Loucy (cell line): ENCODE measurements at regions not wholly inside any gene's neighbourhood (a gene's known extent, or its start where the extent isn't known, plus 50 kb on each side); places are given as distances from the start of the nearest gene placed in this dataset.

ENCODE experiments used
- H2AFZ ChIP-seq: fragments of 200-600 bp; sonication (generic); 2 replicates; pipeline ENCODE4 v1.6.0; 2016; ENCODE audit warnings: antibody characterized with exemption, mild to moderate bottlenecking, low read length, moderate library complexity
- H3F3A ChIP-seq: fragments of 200-600 bp; 2 replicates; pipeline ENCODE4 v1.6.0; 2016; ENCODE audit warnings: antibody characterized with exemption, low read depth, mild to moderate bottlenecking
- H3K27me3 ChIP-seq: fragments of 200-600 bp; sonication (generic); 2 replicates; pipeline ENCODE4 v1.6.1; 2014; ENCODE audit warnings: low read length, mild to moderate bottlenecking; ENCODE audit not compliant: insufficient read depth, poor library complexity, severe bottlenecking
- H3K36me3 ChIP-seq: fragments of 200-600 bp; sonication (generic); 2 replicates; pipeline ENCODE4 v1.6.1; 2016; ENCODE audit warnings: low read length; ENCODE audit not compliant: insufficient read depth
- H3K4me1 ChIP-seq: fragments of 200-600 bp; sonication (generic); 2 replicates; pipeline ENCODE4 v1.5.1; 2014; ENCODE audit warnings: low read length, mild to moderate bottlenecking; ENCODE audit not compliant: insufficient read depth, poor library complexity, severe bottlenecking
- H3K4me2 ChIP-seq: fragments of 200-600 bp; sonication (generic); 2 replicates; pipeline ENCODE4 v1.6.0; 2014; ENCODE audit warnings: antibody characterized with exemption, low read length, low read depth, mild to moderate bottlenecking; ENCODE audit not compliant: poor library complexity, severe bottlenecking
- H3K4me3 ChIP-seq: fragments of 200-600 bp; sonication (generic); 2 replicates; pipeline ENCODE4 v1.5.1; 2014; ENCODE audit warnings: low read length, mild to moderate bottlenecking, mixed read lengths; ENCODE audit not compliant: poor library complexity, severe bottlenecking
- H3K79me2 ChIP-seq: fragments of 200-600 bp; sonication (generic); 2 replicates; pipeline ENCODE4 v1.6.1; 2014; ENCODE audit warnings: low read length; ENCODE audit not compliant: insufficient read depth
- H3K9ac ChIP-seq: fragments of 200-600 bp; sonication (generic); 2 replicates; pipeline ENCODE4 v1.6.0; 2014; ENCODE audit warnings: mild to moderate bottlenecking, low read depth, low read length, moderate library complexity; ENCODE audit not compliant: poor library complexity, severe bottlenecking
- H3K9me2 ChIP-seq: fragments of 200-600 bp; sonication (generic); replicated peaks from 2 replicates; pipeline ENCODE4 v1.6.1; 2016; ENCODE audit warnings: low read depth, low read length, mixed read lengths
- H3K9me3 ChIP-seq: fragments of 200-600 bp; sonication (generic); 2 replicates; pipeline ENCODE4 v1.6.1; 2014; ENCODE audit warnings: mild to moderate bottlenecking, antibody characterized with exemption, low read length, low read depth; ENCODE audit not compliant: insufficient read depth
- H4K20me1 ChIP-seq: fragments of 200-600 bp; sonication (generic); 2 replicates; pipeline ENCODE4 v1.6.0; 2014; ENCODE audit warnings: antibody characterized with exemption, low read length, mild to moderate bottlenecking; ENCODE audit not compliant: insufficient read depth, poor library complexity, severe bottlenecking
- EZH2phosphoT487 ChIP-seq: fragments of 200-600 bp; IDR thresholded peaks from 2 replicates; pipeline ENCODE4 v1.6.1; 2018; ENCODE audit warnings: antibody characterized with exemption, mild to moderate bottlenecking, moderate library complexity, borderline replicate concordance
- TF ChIP-seq, protein P1 (sequence below): fragments of 200-600 bp; sonication (generic); conservative IDR thresholded peaks from 2 replicates; pipeline ENCODE4 v1.5.1; 2014; ENCODE audit warnings: mild to moderate bottlenecking, antibody characterized with exemption, low read length

GRCh38 chr1:82503822-82504221, 703.1 kb downstream of the ADGRL2 start:
- no peak overlapping the region for H3K4me3 ChIP-seq
- H4K20me1 ChIP-seq: no peaks in the 10 kb centered on the region
- no peaks in the 10 kb centered on the region for H3K4me1 ChIP-seq
- TF ChIP-seq, protein P1, sequence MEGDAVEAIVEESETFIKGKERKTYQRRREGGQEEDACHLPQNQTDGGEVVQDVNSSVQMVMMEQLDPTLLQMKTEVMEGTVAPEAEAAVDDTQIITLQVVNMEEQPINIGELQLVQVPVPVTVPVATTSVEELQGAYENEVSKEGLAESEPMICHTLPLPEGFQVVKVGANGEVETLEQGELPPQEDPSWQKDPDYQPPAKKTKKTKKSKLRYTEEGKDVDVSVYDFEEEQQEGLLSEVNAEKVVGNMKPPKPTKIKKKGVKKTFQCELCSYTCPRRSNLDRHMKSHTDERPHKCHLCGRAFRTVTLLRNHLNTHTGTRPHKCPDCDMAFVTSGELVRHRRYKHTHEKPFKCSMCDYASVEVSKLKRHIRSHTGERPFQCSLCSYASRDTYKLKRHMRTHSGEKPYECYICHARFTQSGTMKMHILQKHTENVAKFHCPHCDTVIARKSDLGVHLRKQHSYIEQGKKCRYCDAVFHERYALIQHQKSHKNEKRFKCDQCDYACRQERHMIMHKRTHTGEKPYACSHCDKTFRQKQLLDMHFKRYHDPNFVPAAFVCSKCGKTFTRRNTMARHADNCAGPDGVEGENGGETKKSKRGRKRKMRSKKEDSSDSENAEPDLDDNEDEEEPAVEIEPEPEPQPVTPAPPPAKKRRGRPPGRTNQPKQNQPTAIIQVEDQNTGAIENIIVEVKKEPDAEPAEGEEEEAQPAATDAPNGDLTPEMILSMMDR: no peak
- TF ChIP-seq EZH2phosphoT487: no peak
- H3K36me3 ChIP-seq: no peaks in the 10 kb centered on the region
- no peaks in the 10 kb centered on the region for H3K79me2 ChIP-seq
- H3K9me2 ChIP-seq: no peaks in the 10 kb centered on the region
- H3K27me3 ChIP-seq: no peaks in the 10 kb centered on the region
- H3K9ac ChIP-seq: no peak overlapping the region
- H3K4me2 ChIP-seq: no peak overlapping the region
- H3K9me3 ChIP-seq: 0 out of 2 replicates have a peak, but pooled peaks cover 3% of the 10 kb centered on the region
- H2AFZ ChIP-seq: no peak overlapping the region
- no peaks in the 10 kb centered on the region for H3F3A ChIP-seq

GRCh38 chr1:82499022-82499421, 698.3 kb downstream of the ADGRL2 start:
- Histone ChIP-seq H4K20me1 (no peaks in the 10 kb centered on the region), H3K36me3 (no peaks in the 10 kb centered on the region), H3K4me1 (no peaks in the 10 kb centered on the region), H3K4me2 (no peak overlapping the region), H3K9me3 (peaks cover 16% of the 10 kb centered on the region; the same call in 1 of the 2 replicates), H3K9ac (no peak overlapping the region), H3F3A (no peaks in the 10 kb centered on the region), H3K79me2 (no peaks in the 10 kb centered on the region), H3K27me3 (no peaks in the 10 kb centered on the region), H3K4me3 (no peak overlapping the region), H3K9me2 (no peaks in the 10 kb centered on the region), H2AFZ (no peak overlapping the region)
- TF ChIP-seq EZH2phosphoT487: no peak
- TF ChIP-seq, protein P1: no peak

- no peaks in the 10 kb centered on the region for H3K9me2 ChIP-seq
- H3K9ac ChIP-seq: no peak overlapping the region
- peaks cover 13% of the 10 kb centered on the region; the same call in 1 of the 2 replicates for H3K9me3 ChIP-seq
- no peak overlapping the region for H2AFZ ChIP-seq
- no peak overlapping the region for H3K4me3 ChIP-seq
- H3K36me3 ChIP-seq: no peaks in the 10 kb centered on the region
- H3F3A ChIP-seq: no peaks in the 10 kb centered on the region
- no peaks in the 10 kb centered on the region for H3K27me3 ChIP-seq
- TF ChIP-seq, protein P1: no peak
- no peak for TF ChIP-seq EZH2phosphoT487
- no peak overlapping the region for H3K4me2 ChIP-seq
- no peaks in the 10 kb centered on the region for H3K79me2 ChIP-seq
- no peaks in the 10 kb centered on the region for H4K20me1 ChIP-seq
- H3K4me1 ChIP-seq: no peaks in the 10 kb centered on the region
Measured at GRCh38 chr1:82494117-82494516, 693.4 kb downstream of the ADGRL2 start.
